ENCODE measurements at regions not wholly inside any gene's neighbourhood (a gene's known extent, or its start where the extent isn't known, plus 50 kb on each side); places are given as distances from the start of the nearest gene placed in this dataset.

GRCh38 chr14:66383771-66384170 lies 102.4 kb upstream of the CCDC196 start:
- H3K4me3 ChIP-seq (ENCODE audit: low read depth, low read length): no peak overlapping the region
- no peak for TF ChIP-seq CTCF (IDR thresholded peaks at IDR 0.05; ENCODE audit: low read depth, low read length)

- H3K4me3 ChIP-seq (ENCODE audit: low read depth, low read length): no peak overlapping the region
- TF ChIP-seq CTCF (IDR thresholded peaks at IDR 0.05; ENCODE audit: low read depth, low read length): no peak
Observed at GRCh38 chr14:66388516-66388915, 97.7 kb upstream of the CCDC196 start.

GRCh38 chr14:66389481-66389880 lies 96.7 kb upstream of the CCDC196 start:
- TF ChIP-seq CTCF (IDR thresholded peaks at IDR 0.05; ENCODE audit: low read depth, low read length): no peak
- H3K4me3 ChIP-seq (ENCODE audit: low read depth, low read length): no peak overlapping the region

GRCh38 chr14:66395300-66395699 lies 90.9 kb upstream of the CCDC196 start:
- no peak for TF ChIP-seq CTCF (IDR thresholded peaks at IDR 0.05; ENCODE audit: low read depth, low read length)

GRCh38 chr14:66396164-66396563 lies 90.0 kb upstream of the CCDC196 start:
- no peak overlapping the region for H3K4me3 ChIP-seq (ENCODE audit: low read depth, low read length)
- no peak for TF ChIP-seq CTCF (IDR thresholded peaks at IDR 0.05; ENCODE audit: low read depth, low read length)

More at GRCh38 chr14:66395300-66395699, 90.9 kb upstream of the CCDC196 start:
- no peak overlapping the region for H3K4me3 ChIP-seq (ENCODE audit: low read depth, low read length)

GRCh38 chr14:66398437-66398836 lies 87.7 kb upstream of the CCDC196 start:
- TF ChIP-seq CTCF (IDR thresholded peaks at IDR 0.05; ENCODE audit: low read depth, low read length): no peak
- no peak overlapping the region for H3K4me3 ChIP-seq (ENCODE audit: low read depth, low read length)

- no peak for TF ChIP-seq CTCF (IDR thresholded peaks at IDR 0.05; ENCODE audit: low read depth, low read length)
- no peak overlapping the region for H3K4me3 ChIP-seq (ENCODE audit: low read depth, low read length)
Observed at GRCh38 chr14:66401449-66402095, 84.6 kb upstream of the CCDC196 start.
